ENCODE measurements at regions not wholly inside any gene's neighbourhood (a gene's known extent, or its start where the extent isn't known, plus 50 kb on each side); places are given as distances from the start of the nearest gene placed in this dataset.

- no peak overlapping the region for H3K4me3 ChIP-seq
- H3K9ac ChIP-seq, result no peak overlapping the region
- TF ChIP-seq EZH2 (IDR thresholded peaks at IDR 0.05) (no peak), CTCF (IDR thresholded peaks at IDR 0.05) (no peak), EZH2phosphoT487 (IDR thresholded peaks at IDR 0.05) (no peak)
- no peak overlapping the region for H3K4me2 ChIP-seq
- Mint-ChIP-seq H3K4me1 (peaks cover 18% of the 10 kb centered on the region), H3K27me3 (ENCODE audit: insufficient read depth, low read depth) (peaks cover 1% of the 10 kb centered on the region), H3K27ac (no peak overlapping the region), H3K4me3 (no peak overlapping the region), H3K36me3 (no peaks in the 10 kb centered on the region), H3K9me3 (no peaks in the 10 kb centered on the region)
- H4K20me1 ChIP-seq (ENCODE audit: low read depth), result no peaks in the 10 kb centered on the region
- peaks cover 22% of the 10 kb centered on the region for H3K4me1 ChIP-seq
- peaks cover 25% of the 10 kb centered on the region for H3F3A ChIP-seq (ENCODE audit: low read depth)
- H2AFZ ChIP-seq (replicated peaks), result no peak overlapping the region
- H3K9me3 ChIP-seq (ENCODE audit: low read depth), result no peaks in the 10 kb centered on the region
- no peaks in the 10 kb centered on the region for H3K36me3 ChIP-seq
- no peak overlapping the region for H3K27ac ChIP-seq
- DNase-seq (ENCODE audit: low spot score), result no peak
- H3K27me3 ChIP-seq, result no peaks in the 10 kb centered on the region
- no peaks in the 10 kb centered on the region for H3K79me2 ChIP-seq (ENCODE audit: low read depth)
Observed at GRCh38 chr3:40850861-40851260, 326.1 kb downstream of the ZNF621 start.

- no peak for DNase-seq (ENCODE audit: low spot score)
- Mint-ChIP-seq H3K4me3 (no peak overlapping the region), H3K27ac (no peak overlapping the region), H3K36me3 (no peaks in the 10 kb centered on the region), H3K9me3 (no peaks in the 10 kb centered on the region), H3K4me1 (peaks cover 12% of the 10 kb centered on the region), H3K27me3 (ENCODE audit: insufficient read depth, low read depth) (no peaks in the 10 kb centered on the region)
- H3K9ac ChIP-seq, result no peak overlapping the region
- H3K27ac ChIP-seq, result no peak overlapping the region
- TF ChIP-seq CTCF (IDR thresholded peaks at IDR 0.05), result no peak
- no peak for TF ChIP-seq EZH2 (IDR thresholded peaks at IDR 0.05)
- no peak for TF ChIP-seq EZH2phosphoT487 (IDR thresholded peaks at IDR 0.05)
- no peaks in the 10 kb centered on the region for H3K79me2 ChIP-seq (ENCODE audit: low read depth)
- H3K4me2 ChIP-seq, result no peak overlapping the region
- no peak overlapping the region for H3K4me3 ChIP-seq
- peaks cover 18% of the 10 kb centered on the region for H3F3A ChIP-seq (ENCODE audit: low read depth)
- H2AFZ ChIP-seq (replicated peaks), result no peak overlapping the region
- no peaks in the 10 kb centered on the region for H4K20me1 ChIP-seq (ENCODE audit: low read depth)
- H3K27me3 ChIP-seq, result no peaks in the 10 kb centered on the region
- no peaks in the 10 kb centered on the region for H3K36me3 ChIP-seq
- H3K9me3 ChIP-seq (ENCODE audit: low read depth), result no peaks in the 10 kb centered on the region
- H3K4me1 ChIP-seq, result peaks cover 18% of the 10 kb centered on the region
Observed at GRCh38 chr3:40851836-40852235, 327.1 kb downstream of the ZNF621 start.

- no peak overlapping the region for H3K4me2 ChIP-seq
- H3K4me1 ChIP-seq, result peaks cover 9% of the 10 kb centered on the region
- Mint-ChIP-seq H3K4me3 (no peak overlapping the region), H3K27me3 (ENCODE audit: insufficient read depth, low read depth) (no peaks in the 10 kb centered on the region), H3K9me3 (no peaks in the 10 kb centered on the region), H3K27ac (no peak overlapping the region), H3K36me3 (no peaks in the 10 kb centered on the region), H3K4me1 (peaks cover 4% of the 10 kb centered on the region)
- no peaks in the 10 kb centered on the region for H4K20me1 ChIP-seq (ENCODE audit: low read depth)
- no peaks in the 10 kb centered on the region for H3K36me3 ChIP-seq
- no peak overlapping the region for H3K27ac ChIP-seq
- TF ChIP-seq EZH2 (IDR thresholded peaks at IDR 0.05) (no peak), CTCF (IDR thresholded peaks at IDR 0.05) (no peak), EZH2phosphoT487 (IDR thresholded peaks at IDR 0.05) (no peak)
- peaks cover 9% of the 10 kb centered on the region for H3F3A ChIP-seq (ENCODE audit: low read depth)
- no peaks in the 10 kb centered on the region for H3K79me2 ChIP-seq (ENCODE audit: low read depth)
- H2AFZ ChIP-seq (replicated peaks), result no peak overlapping the region
- H3K4me3 ChIP-seq, result no peak overlapping the region
- H3K9me3 ChIP-seq (ENCODE audit: low read depth), result no peaks in the 10 kb centered on the region
- DNase-seq (ENCODE audit: low spot score), result no peak
- H3K9ac ChIP-seq, result no peak overlapping the region
- no peaks in the 10 kb centered on the region for H3K27me3 ChIP-seq
Observed at GRCh38 chr3:40852712-40853111, 328.0 kb downstream of the ZNF621 start.

Measured in neural progenitor cell (in vitro differentiated cells).